Fibroblast of skin of left biceps (primary cell): ENCODE measurements at regions not wholly inside any gene's neighbourhood (a gene's known extent, or its start where the extent isn't known, plus 50 kb on each side); places are given as distances from the start of the nearest gene placed in this dataset.

Source experiments
- DNase-seq, 2 experiments: peaks; one replicate each; pipeline ENCODE4 v3.0.0-alpha.2; 2013; ENCODE audit warnings: low read depth in 2 of 2

GRCh38 chr21:14869984-14870852 is 194.6 kb downstream of the NRIP1 start:
- no peak for DNase-seq

- no peak for DNase-seq
Measured at GRCh38 chr21:14866859-14867765, 197.7 kb downstream of the NRIP1 start.

- no peak for DNase-seq
Measured at GRCh38 chr21:14864211-14865021, 200.4 kb downstream of the NRIP1 start.

GRCh38 chr21:14863745-14864210 is 201.0 kb downstream of the NRIP1 start:
- DNase-seq = no peak

GRCh38 chr21:14862794-14863720 is 201.7 kb downstream of the NRIP1 start:
- DNase-seq = no peak

- no peak for DNase-seq
Measured at GRCh38 chr21:14858311-14858710, 206.5 kb downstream of the NRIP1 start.

GRCh38 chr21:14857529-14857928 is 207.3 kb downstream of the NRIP1 start:
- no peak for DNase-seq

- DNase-seq = peak; percentile 42 to 52
Measured at GRCh38 chr21:14850394-14850793, 214.4 kb downstream of the NRIP1 start.

GRCh38 chr21:14846621-14847020 is 218.2 kb downstream of the NRIP1 start:
- no peak for DNase-seq

- DNase-seq = no peak
Measured at GRCh38 chr21:14844001-14844400, 220.8 kb downstream of the NRIP1 start.

GRCh38 chr21:14842601-14843000 is 222.2 kb downstream of the NRIP1 start:
- no peak for DNase-seq

GRCh38 chr21:14841511-14842472 is 223.0 kb downstream of the NRIP1 start:
- DNase-seq = no peak

- no peak for DNase-seq
Measured at GRCh38 chr21:14838400-14838799, 226.4 kb downstream of the NRIP1 start.

- DNase-seq = no peak
Measured at GRCh38 chr21:14836950-14837349, 227.8 kb downstream of the NRIP1 start.

- DNase-seq = no peak
Measured at GRCh38 chr21:14833666-14834351, 231.0 kb downstream of the NRIP1 start.

GRCh38 chr21:14833241-14833640 is 231.6 kb downstream of the NRIP1 start:
- no peak for DNase-seq

GRCh38 chr21:14830307-14830706 is 234.5 kb downstream of the NRIP1 start:
- no peak for DNase-seq

GRCh38 chr21:14829685-14830084 is 235.1 kb downstream of the NRIP1 start:
- no peak for DNase-seq

- no peak for DNase-seq
Measured at GRCh38 chr21:14827468-14827867, 237.3 kb downstream of the NRIP1 start.
